ENCODE measurements at regions not wholly inside any gene's neighbourhood (a gene's known extent, or its start where the extent isn't known, plus 50 kb on each side); places are given as distances from the start of the nearest gene placed in this dataset.

DNA sequence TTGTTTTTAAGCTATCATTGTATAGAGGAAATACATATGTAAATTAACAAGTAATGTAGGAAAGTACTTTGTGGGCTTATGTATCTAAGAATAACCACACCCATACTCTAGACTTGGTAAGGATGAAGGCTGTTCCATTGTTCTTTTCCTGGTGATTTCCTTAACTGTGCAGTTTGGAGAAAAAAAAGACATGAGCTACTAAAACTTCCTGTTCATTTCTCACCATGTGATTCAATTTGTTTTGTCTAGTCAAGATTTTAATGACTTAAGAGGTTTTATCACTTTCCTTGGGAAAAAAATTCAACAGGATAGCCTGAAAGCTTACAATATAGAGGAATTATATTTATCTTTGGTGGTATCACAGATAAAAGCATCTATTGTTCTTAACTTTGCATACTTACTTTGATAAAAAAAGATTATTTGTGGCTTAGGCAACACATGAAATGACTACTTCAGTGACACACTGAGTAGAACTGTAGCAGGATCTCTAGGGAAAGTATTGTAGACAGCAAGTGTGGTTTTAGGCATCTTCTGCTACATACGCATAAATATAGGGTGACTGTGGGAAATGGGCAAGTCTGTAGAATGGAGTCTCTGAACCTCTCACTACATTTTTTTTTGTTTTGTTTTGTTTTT lies 80.3 kb downstream of the GJA1 start:
- TF ChIP-seq EZH2 (IDR thresholded peaks at IDR 0.05; ENCODE audit: borderline replicate concordance, low read length), result no peak
- TF ChIP-seq, protein P1, sequence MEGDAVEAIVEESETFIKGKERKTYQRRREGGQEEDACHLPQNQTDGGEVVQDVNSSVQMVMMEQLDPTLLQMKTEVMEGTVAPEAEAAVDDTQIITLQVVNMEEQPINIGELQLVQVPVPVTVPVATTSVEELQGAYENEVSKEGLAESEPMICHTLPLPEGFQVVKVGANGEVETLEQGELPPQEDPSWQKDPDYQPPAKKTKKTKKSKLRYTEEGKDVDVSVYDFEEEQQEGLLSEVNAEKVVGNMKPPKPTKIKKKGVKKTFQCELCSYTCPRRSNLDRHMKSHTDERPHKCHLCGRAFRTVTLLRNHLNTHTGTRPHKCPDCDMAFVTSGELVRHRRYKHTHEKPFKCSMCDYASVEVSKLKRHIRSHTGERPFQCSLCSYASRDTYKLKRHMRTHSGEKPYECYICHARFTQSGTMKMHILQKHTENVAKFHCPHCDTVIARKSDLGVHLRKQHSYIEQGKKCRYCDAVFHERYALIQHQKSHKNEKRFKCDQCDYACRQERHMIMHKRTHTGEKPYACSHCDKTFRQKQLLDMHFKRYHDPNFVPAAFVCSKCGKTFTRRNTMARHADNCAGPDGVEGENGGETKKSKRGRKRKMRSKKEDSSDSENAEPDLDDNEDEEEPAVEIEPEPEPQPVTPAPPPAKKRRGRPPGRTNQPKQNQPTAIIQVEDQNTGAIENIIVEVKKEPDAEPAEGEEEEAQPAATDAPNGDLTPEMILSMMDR (conservative IDR thresholded peaks at IDR 0.05 in 1 of 2, IDR thresholded peaks at IDR 0.05 in 1 of 2; ENCODE audit: extremely low read depth in 1 of 2, insufficient read depth in 1 of 2, low read depth in 1 of 2, low read length in 2 of 2), result no peak
